Fibroblast of upper back skin (primary cell): ENCODE measurements at regions not wholly inside any gene's neighbourhood (a gene's known extent, or its start where the extent isn't known, plus 50 kb on each side); places are given as distances from the start of the nearest gene placed in this dataset.

ENCODE experiments used
- DNase-seq: peaks from one replicate; pipeline ENCODE4 v3.0.0-alpha.2; 2013

DNA sequence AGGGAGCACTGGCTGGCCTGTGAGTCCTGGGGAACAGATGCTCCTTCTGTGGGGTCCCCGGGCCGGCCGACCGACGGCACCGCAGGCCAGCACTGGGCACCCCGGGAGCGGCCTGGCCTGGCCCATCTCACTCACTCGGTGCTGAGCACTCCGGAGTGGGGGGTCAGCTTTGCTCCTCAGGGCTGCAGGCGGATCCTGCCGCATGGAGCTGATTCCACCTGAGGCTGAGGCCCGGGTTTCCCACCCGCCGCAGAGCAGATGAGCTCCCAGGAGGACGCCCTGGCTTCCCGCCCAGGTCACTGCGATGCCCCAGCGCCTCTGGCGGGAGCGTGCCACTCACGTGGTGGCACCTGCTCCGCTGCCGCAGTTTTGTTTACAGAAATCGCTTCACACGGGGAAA lies 418.6 kb downstream of the GALR1 start:
- DNase-seq, result no peak

GRCh38 chr18:77669331-77669730 lies 419.7 kb downstream of the GALR1 start:
- no peak for DNase-seq

GRCh38 chr18:77671456-77672167 lies 422.0 kb downstream of the GALR1 start:
- no peak for DNase-seq

DNA sequence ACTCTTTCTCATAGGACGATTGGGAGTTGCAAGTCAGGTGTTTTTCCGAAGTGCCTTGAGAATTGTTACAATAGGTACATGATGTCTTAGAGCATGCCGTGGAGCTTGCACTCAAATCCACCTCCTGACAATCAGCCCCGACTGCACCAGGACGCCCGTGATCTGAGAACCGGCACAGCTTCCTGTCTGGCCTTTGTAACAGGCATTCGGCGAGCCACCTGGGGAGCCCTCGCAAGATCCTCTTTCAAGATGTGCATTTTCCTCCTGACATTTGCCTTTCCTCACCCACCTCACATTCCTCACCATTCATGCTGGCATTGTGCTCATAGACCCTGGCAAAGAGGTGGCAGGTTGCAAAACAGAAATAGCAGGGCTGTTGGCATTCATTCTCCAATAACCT lies 427.3 kb downstream of the GALR1 start:
- DNase-seq, result no peak

- DNase-seq, result no peak
Observed at GRCh38 chr18:77677536-77677935, 427.9 kb downstream of the GALR1 start.

- DNase-seq, result no peak
Observed at GRCh38 chr18:77679869-77680268, 430.2 kb downstream of the GALR1 start.

- peak; percentile 17 for DNase-seq
Observed at GRCh38 chr18:77700051-77700450, 450.4 kb downstream of the GALR1 start.

DNA sequence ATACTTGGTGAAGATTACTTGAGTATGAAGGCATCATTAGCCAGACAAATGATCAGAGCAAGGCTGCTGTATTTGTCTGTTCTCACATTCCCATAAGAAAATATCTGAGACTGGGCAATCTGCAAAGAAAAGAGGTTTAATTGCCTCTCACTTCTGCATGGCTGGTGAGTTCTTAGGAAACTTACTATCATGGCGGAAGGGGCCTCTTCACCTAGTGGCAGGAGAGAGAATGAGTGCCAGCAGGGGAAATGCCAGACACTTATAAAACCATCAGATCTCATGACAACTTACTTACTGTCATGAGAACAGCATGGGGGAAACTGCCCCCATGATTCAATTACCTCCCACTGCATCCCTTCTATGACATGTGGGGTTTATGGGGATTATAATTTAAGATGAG lies 452.3 kb downstream of the GALR1 start:
- DNase-seq, result no peak

GRCh38 chr18:77702686-77703085 lies 453.0 kb downstream of the GALR1 start:
- DNase-seq, result peak; percentile 31

DNA sequence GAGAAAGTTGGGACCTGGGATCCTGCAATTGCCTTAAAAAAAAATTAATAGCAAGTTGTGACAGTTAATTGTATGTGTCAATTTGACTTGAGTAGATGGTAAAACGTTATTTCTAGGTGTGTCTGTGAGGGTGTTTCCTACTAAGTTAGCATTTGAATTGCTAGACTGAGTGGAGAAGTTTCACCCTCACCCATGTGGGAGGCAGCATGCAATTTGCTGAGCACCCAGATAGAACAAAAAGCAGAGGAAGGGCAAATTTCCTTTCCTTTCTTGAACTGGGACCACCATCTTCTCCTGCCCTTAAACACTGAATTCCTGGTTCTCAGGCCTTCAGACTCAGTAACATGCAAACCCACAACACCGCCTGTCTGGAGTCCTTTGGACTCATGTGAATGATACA lies 455.7 kb downstream of the GALR1 start:
- no peak for DNase-seq

- peak; percentile 40 for DNase-seq
Observed at GRCh38 chr18:77708826-77709506, 459.3 kb downstream of the GALR1 start.

GRCh38 chr18:77711096-77711495 lies 461.4 kb downstream of the GALR1 start:
- no peak for DNase-seq

GRCh38 chr18:77714716-77715115 lies 465.1 kb downstream of the GALR1 start:
- no peak for DNase-seq

- DNase-seq, result no peak
Observed at GRCh38 chr18:77716282-77716681, 466.6 kb downstream of the GALR1 start.

DNA sequence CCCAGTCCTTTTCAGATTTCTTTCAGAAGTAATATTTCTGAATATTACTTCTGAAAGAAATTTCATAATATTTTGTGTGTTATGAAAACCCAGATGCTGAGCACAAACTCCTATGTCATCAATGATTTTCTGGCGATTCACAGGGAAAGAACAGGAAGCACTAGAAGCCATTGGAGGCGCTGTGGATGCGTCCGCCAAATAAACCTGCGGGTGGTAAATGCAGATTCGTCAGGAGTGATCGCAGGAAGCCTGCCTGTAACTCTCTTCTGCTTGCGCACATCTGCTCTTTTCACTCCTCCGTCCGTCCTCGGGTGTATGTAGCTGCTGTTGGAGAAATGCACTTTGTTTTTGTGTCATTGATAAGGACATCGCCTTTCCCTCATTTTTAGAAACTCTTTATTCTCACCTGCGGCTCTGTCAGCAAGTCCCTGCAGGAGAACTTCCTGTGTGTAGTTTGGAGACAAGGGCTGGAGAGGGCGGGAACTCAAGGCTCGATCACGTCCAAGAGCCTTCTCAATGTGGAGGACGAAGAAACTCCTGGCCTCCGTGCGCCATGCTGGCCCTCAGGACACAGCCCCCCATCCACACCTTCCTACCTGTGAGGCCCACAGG lies 483.8 kb downstream of the GALR1 start:
- DNase-seq, result no peak

- no peak for DNase-seq
Observed at GRCh38 chr18:77736842-77737241, 487.2 kb downstream of the GALR1 start.

- DNase-seq, result no peak
Observed at GRCh38 chr18:77737405-77737804, 487.8 kb downstream of the GALR1 start.

- DNase-seq, result no peak
Observed at GRCh38 chr18:77749089-77749488, 499.4 kb downstream of the GALR1 start.

GRCh38 chr18:77750006-77750405 lies 500.4 kb downstream of the GALR1 start:
- DNase-seq, result no peak

- DNase-seq, result no peak
Observed at GRCh38 chr18:77754475-77755044, 504.9 kb downstream of the GALR1 start.

GRCh38 chr18:77755187-77755586 lies 505.5 kb downstream of the GALR1 start:
- DNase-seq, result no peak

DNA sequence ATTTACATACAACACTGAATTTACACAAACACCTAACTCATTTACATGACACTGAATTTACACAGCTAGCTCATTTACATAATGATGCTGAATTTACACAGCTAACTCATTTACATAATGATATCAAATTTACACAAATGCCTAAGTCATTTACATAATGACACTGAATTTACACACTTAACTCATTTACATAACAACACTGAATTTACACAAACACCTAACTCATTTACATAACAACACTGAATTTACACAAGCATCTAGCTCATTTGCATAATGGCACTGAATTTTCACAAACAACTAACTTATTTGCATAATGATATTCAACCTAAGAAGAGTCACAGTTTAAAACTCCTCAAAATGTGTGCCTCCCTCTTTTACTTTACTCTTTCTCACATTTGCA lies 511.7 kb downstream of the GALR1 start:
- no peak for DNase-seq

DNA sequence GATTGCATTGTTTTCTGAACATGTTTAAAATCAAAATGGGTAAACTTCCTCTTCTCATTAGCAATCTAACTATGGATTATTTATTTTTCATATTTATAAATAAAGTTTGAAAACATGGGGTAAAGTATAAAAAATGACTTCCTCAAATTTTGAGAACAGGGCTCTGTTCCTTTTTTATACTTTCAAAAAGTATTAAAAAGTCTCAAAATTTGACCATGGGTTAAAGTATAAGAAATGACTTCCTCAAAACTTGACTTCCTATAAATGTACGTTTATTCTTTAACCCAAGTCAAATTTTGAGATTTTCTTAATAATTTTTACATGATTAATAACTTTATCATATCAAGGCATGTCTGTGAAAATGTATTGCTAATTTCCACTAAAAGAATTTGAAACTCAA lies 512.4 kb downstream of the GALR1 start:
- DNase-seq, result no peak

DNA sequence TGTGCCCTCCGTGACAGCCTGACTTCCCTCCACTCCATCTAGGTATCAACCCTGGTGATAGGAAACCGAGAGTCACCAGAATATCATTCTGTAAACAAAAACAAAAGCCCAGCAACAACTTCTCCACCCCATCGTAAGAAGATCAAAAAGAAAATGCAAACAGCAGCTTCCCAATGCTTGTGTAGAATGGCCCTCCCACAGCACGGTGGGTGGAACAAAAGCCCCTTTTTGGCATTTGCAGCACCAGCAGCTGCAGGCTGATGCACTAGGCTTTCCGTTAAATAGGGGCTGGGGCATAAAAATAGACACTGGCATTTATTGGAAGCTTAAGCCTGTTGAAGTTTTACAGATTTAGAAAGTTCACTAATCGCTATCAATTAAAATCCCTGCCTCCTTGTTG lies 513.0 kb downstream of the GALR1 start:
- no peak for DNase-seq
